ENCODE measurements at regions not wholly inside any gene's neighbourhood (a gene's known extent, or its start where the extent isn't known, plus 50 kb on each side); places are given as distances from the start of the nearest gene placed in this dataset.

GRCh38 chr2:154591294-154591820, 107.1 kb upstream of the KCNJ3 start:
- no peak overlapping the region for H3K4me2 ChIP-seq (ENCODE audit: low read length)
- H3K4me1 Mint-ChIP-seq (ENCODE audit: low read depth, unreplicated experiment) = no peaks in the 10 kb centered on the region
- no peaks in the 10 kb centered on the region for H3K9me3 ChIP-seq (ENCODE audit: insufficient read depth, low read depth, low read length)
- H3K4me1 ChIP-seq (ENCODE audit: insufficient read depth, low read length) = no peaks in the 10 kb centered on the region
- no peak overlapping the region for H3K9ac ChIP-seq (ENCODE audit: low read length)
- no peak overlapping the region for H3K4me3 ChIP-seq (ENCODE audit: insufficient read depth, low read depth, low read length)
- H3K27ac ChIP-seq (ENCODE audit: low read depth, low read length) = no peak overlapping the region
- no peaks in the 10 kb centered on the region for H3K36me3 Mint-ChIP-seq (ENCODE audit: low read depth, unreplicated experiment)
- no peak for DNase-seq (ENCODE audit: low read depth)
- TF ChIP-seq CTCF (IDR thresholded peaks at IDR 0.05; ENCODE audit: insufficient read depth, low read depth, low read length) (no peak), EZH2 (IDR thresholded peaks at IDR 0.05; ENCODE audit: insufficient read depth, low read length) (no peak)
- H3K9me3 Mint-ChIP-seq (ENCODE audit: unreplicated experiment) = no peaks in the 10 kb centered on the region
- no peaks in the 10 kb centered on the region for H3K36me3 ChIP-seq (ENCODE audit: insufficient read depth, low read length)
- no peaks in the 10 kb centered on the region for H3K27me3 Mint-ChIP-seq (ENCODE audit: low read depth, unreplicated experiment)
- H4K20me1 ChIP-seq (ENCODE audit: insufficient read depth, low read length) = no peaks in the 10 kb centered on the region
- H3K27me3 ChIP-seq (ENCODE audit: insufficient read depth, low read length) = no peaks in the 10 kb centered on the region
- FAIRE-seq = no peak
- H2AFZ ChIP-seq (ENCODE audit: low read depth, low read length) = no peak overlapping the region
- H3K27ac Mint-ChIP-seq (ENCODE audit: unreplicated experiment) = no peak overlapping the region
- no peaks in the 10 kb centered on the region for H3K79me2 ChIP-seq (ENCODE audit: insufficient read depth, low read length)
- no peak overlapping the region for H3K4me3 Mint-ChIP-seq (ENCODE audit: unreplicated experiment)

- Histone ChIP-seq H3K4me3 (ENCODE audit: insufficient read depth, low read depth, low read length) (no peak overlapping the region), H3K9me3 (ENCODE audit: insufficient read depth, low read depth, low read length) (no peaks in the 10 kb centered on the region)
These were observed 99.3 kb upstream of the KCNJ3 start for GRCh38 chr2:154599189-154599588.

More at GRCh38 chr2:154599189-154599588, 99.3 kb upstream of the KCNJ3 start:
- Mint-ChIP-seq H3K4me1 (ENCODE audit: low read depth, unreplicated experiment) (no peaks in the 10 kb centered on the region), H3K36me3 (ENCODE audit: low read depth, unreplicated experiment) (no peaks in the 10 kb centered on the region), H3K27ac (ENCODE audit: unreplicated experiment) (no peak overlapping the region), H3K4me3 (ENCODE audit: unreplicated experiment) (no peak overlapping the region), H3K27me3 (ENCODE audit: low read depth, unreplicated experiment) (no peaks in the 10 kb centered on the region), H3K9me3 (ENCODE audit: unreplicated experiment) (no peaks in the 10 kb centered on the region)
- no peak overlapping the region for H3K4me2 ChIP-seq (ENCODE audit: low read length)
- no peaks in the 10 kb centered on the region for H3K79me2 ChIP-seq (ENCODE audit: insufficient read depth, low read length)
- H3K27me3 ChIP-seq (ENCODE audit: insufficient read depth, low read length) = no peaks in the 10 kb centered on the region
- no peak overlapping the region for H3K27ac ChIP-seq (ENCODE audit: low read depth, low read length)
- no peak for DNase-seq (ENCODE audit: low read depth)
- no peaks in the 10 kb centered on the region for H4K20me1 ChIP-seq (ENCODE audit: insufficient read depth, low read length)
- H3K9ac ChIP-seq (ENCODE audit: low read length) = no peak overlapping the region
- FAIRE-seq = no peak
- TF ChIP-seq EZH2 (IDR thresholded peaks at IDR 0.05; ENCODE audit: insufficient read depth, low read length) = no peak
- TF ChIP-seq CTCF (IDR thresholded peaks at IDR 0.05; ENCODE audit: insufficient read depth, low read depth, low read length) = no peak
- H2AFZ ChIP-seq (ENCODE audit: low read depth, low read length) = no peak overlapping the region
- H3K36me3 ChIP-seq (ENCODE audit: insufficient read depth, low read length) = no peaks in the 10 kb centered on the region
- H3K4me1 ChIP-seq (ENCODE audit: insufficient read depth, low read length) = no peaks in the 10 kb centered on the region
